Neural cell (in vitro differentiated cells): ENCODE measurements at regions not wholly inside any gene's neighbourhood (a gene's known extent, or its start where the extent isn't known, plus 50 kb on each side); places are given as distances from the start of the nearest gene placed in this dataset.

Source experiments
- CTCF ChIP-seq: fragments of 450-650 bp; IDR thresholded peaks from 2 replicates; pipeline ENCODE4 v1.5.1; 2014; ENCODE audit warnings: antibody characterized with exemption, mild to moderate bottlenecking, moderate library complexity; ENCODE audit not compliant: poor library complexity, severe bottlenecking
- TAF1 ChIP-seq: IDR thresholded peaks from 2 replicates; pipeline ENCODE4 v1.6.1; 2012; ENCODE audit warnings: low read depth

DNA sequence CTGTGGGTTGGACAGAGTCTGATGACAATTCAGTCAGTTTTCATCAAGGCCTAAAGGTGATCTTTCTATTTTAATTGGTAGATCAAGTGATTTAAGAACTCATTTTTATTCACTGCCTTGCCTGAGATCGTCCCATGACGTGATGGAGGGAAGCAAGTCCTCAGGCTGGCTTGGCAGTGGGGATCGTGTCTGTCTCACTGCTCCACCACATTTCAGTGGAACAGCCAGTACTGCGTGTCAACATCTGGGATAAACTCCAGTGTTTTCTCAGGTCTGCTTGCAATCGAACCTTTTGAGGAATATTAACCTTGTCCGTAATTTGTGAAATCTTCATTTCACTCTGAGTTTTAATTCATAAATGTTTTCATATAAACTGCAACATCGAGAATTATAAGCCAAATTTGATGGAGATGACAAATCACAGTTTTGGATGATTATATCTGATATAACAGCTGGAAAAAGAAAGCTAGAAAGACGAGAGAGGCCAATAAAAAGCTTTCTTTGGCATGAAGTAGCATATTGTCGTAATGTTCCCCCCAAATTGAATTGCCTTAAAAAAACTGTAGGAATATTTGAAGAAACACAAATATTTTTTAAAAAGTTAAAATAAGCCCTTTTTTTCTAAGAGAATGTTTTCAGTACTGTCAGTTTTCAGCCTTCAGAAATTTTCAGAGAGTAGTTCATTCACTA lies 414.7 kb upstream of the SPRED2 start:
- TF ChIP-seq CTCF, result no peak
- no peak for TF ChIP-seq TAF1
